Epithelial cell of proximal tubule (primary cell): ENCODE measurements at regions not wholly inside any gene's neighbourhood (a gene's known extent, or its start where the extent isn't known, plus 50 kb on each side); places are given as distances from the start of the nearest gene placed in this dataset.

Source experiments
- DNase-seq: peaks from one replicate; pipeline ENCODE4 v3.0.0-alpha.2; 2011; ENCODE audit warnings: low read depth
- H3K4me3 ChIP-seq: 2 replicates; pipeline ENCODE4 v1.5.1; 2011; ENCODE audit warnings: low read depth, mild to moderate bottlenecking, low read length
- TF ChIP-seq, protein P1 (sequence below): conservative IDR thresholded peaks from 2 replicates; pipeline ENCODE4 v1.5.1; 2012; ENCODE audit warnings: low read depth, mild to moderate bottlenecking, low read length

DNA sequence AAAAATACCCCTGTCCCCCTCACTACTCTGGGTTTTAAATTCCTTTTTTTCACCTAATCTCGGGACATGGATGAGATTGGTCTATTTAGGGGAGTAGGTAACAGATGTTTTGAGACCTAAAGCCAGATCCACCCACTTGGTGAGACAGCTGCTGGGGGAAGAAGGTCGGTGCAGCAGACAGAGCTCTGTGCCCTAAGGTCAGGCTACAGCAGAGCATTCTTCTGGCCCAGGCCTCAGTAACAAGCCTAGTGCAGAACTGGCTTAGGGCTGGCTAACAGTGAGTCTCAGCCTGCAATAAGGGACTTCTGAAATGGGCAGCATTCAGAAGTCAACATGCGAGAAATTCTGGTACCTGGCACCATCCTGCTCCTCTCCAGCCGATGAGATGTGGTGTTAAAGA lies 444.9 kb upstream of the KIRREL3 start:
- H3K4me3 ChIP-seq, result no peak overlapping the region
- TF ChIP-seq, protein P1, sequence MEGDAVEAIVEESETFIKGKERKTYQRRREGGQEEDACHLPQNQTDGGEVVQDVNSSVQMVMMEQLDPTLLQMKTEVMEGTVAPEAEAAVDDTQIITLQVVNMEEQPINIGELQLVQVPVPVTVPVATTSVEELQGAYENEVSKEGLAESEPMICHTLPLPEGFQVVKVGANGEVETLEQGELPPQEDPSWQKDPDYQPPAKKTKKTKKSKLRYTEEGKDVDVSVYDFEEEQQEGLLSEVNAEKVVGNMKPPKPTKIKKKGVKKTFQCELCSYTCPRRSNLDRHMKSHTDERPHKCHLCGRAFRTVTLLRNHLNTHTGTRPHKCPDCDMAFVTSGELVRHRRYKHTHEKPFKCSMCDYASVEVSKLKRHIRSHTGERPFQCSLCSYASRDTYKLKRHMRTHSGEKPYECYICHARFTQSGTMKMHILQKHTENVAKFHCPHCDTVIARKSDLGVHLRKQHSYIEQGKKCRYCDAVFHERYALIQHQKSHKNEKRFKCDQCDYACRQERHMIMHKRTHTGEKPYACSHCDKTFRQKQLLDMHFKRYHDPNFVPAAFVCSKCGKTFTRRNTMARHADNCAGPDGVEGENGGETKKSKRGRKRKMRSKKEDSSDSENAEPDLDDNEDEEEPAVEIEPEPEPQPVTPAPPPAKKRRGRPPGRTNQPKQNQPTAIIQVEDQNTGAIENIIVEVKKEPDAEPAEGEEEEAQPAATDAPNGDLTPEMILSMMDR, result no peak
- no peak for DNase-seq

DNA sequence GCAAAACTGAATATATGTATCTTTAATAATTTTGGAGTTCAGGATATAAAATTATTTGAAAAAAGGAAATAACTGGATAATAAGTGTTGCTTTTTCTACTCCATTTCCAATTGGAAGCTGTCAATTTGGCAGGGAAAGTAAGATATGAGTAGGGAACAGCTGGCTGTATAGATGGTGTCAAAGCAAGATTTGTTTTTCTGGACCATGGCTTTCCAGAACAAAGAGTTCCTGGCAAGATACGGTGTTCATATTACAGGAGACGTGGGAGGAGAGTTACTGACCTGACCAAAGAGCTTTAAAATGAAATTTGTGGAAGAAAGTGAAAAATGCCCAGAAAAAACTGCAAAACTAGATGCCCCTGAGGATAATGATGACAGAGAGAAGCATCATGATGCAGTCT lies 442.7 kb upstream of the KIRREL3 start:
- no peak overlapping the region for H3K4me3 ChIP-seq
- TF ChIP-seq, protein P1, result no peak
- no peak for DNase-seq

DNA sequence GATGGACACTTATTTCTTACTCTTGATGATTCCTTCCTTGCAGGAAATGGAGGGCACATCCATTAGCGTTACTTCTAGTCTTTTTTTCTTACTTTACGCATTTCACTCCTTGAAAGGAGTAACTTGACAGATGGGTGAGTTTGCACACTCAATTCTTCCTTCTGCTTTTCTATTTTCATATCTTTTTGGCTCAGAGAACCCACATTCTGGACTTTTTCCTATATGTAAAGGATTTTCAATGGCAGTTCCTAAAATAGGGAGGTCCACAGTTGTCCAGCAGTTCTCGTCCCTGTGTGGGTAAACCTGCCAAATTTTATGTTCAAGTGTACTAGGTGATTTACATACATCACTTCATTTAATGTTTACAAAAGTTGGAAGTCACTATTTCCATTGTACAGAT lies 440.0 kb upstream of the KIRREL3 start:
- no peak overlapping the region for H3K4me3 ChIP-seq
- DNase-seq, result no peak
- TF ChIP-seq, protein P1, result no peak

DNA sequence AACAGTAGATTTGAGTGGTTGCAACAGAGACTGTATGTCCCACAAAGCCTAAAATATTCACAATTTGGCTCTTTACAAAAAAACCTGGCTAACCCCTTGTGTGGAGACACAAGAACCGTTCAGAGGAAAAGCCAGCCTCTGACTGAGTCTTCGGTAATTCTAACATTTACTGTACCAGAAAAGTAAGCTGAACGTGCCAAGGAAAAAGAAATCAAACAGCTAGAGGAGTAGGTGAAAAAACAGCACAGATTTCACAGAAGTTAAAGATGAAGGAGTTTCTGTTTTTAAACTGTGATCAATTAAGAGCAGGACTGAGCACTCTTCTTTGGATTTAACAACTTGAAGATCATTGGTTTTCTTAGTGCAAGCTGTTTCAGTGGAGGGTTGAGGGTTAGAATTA lies 424.7 kb upstream of the KIRREL3 start:
- no peak overlapping the region for H3K4me3 ChIP-seq
- no peak for DNase-seq
- TF ChIP-seq, protein P1, result no peak

DNA sequence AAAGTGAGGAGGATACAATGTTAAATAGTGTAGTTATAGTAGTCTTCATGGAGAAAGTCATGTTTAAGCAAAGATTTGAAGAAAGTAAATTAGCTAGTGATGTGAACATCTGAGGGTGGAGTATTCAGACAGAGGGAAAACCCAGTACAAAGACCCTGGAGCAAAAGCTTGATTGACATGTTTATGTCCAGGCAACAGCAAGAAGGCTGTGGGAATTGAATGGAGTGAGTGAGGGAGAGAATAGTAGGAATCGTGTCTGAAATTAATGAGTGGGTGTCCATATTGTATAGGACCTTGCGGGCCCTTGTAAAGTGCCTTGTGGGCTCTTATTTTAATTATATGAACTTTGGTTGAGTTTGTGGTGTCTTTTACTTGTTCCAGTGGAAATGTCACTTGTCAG lies 424.1 kb upstream of the KIRREL3 start:
- TF ChIP-seq, protein P1, result no peak
- no peak for DNase-seq
- no peak overlapping the region for H3K4me3 ChIP-seq

DNA sequence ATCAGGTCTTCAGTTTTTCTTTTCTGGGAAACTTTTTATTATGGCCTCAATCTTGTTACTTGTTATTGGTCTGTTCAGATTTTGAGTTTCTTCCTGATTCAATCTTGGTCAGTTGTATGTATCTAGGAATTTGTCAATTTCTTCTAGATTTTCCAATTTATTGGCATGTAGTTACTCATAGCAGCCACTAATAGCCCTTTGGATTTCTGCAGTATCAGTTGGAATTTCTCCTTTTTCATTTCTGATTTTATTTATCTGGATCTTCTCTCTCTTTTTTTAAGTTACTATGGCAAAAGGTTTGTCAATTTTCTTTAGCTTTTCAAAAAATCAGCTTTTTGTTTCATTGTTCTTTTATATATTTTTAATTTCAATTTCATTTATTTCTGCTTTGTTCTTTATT lies 419.6 kb upstream of the KIRREL3 start:
- no peak overlapping the region for H3K4me3 ChIP-seq
- TF ChIP-seq, protein P1, result no peak
- DNase-seq, result no peak

DNA sequence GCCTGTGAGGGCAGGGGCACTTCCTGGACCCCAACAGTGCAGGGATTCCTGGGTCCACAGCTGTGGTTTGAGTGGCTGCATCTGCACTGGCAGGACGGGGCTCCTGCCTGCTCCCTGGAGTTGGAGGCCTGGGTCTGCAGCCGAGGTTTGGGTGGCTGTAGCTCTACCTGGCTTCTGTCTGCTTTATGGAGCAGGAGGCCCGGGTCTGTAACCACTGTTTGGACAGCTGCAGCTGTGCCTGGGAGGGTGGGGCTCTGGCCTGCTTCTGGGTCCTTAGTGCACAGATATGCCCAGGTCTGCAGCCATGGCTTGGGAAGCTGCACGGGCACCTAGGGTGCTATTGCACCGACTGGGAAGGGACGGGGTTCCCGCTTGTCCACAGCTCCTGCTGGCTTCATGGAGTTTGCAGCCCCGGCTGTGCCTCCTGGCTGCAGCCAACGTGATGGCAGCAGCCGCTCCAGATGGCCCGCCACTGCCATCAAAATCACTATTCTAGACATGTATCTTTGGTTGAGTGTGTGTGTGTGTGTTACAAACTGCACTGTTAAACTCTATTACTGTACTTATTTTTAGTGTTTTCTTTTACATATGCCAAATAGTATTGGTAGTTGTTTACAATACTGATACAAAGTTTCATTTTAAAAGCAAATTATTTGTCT lies 412.3 kb upstream of the KIRREL3 start:
- H3K4me3 ChIP-seq, result no peak overlapping the region
- TF ChIP-seq, protein P1, result no peak
- DNase-seq, result no peak
